OCI-LY3 (cell line): ENCODE measurements at regions not wholly inside any gene's neighbourhood (a gene's known extent, or its start where the extent isn't known, plus 50 kb on each side); places are given as distances from the start of the nearest gene placed in this dataset.

ENCODE experiments used
- H2AFZ ChIP-seq: fragments of 200-600, 300-600 bp; shearing (Covaris generic); 2 replicates; pipeline ENCODE4 v1.6.0; 2014; ENCODE audit warnings: antibody characterized with exemption, low read depth, low read length
- H3K27ac ChIP-seq: fragments of 200-600, 300-600 bp; sonication (generic); 2 replicates; pipeline ENCODE4 v1.5.1; 2014; ENCODE audit warnings: mild to moderate bottlenecking, low read length, moderate library complexity, mixed read lengths
- H3K27me3 ChIP-seq: fragments of 200-600, 300-600 bp; sonication (generic); 2 replicates; pipeline ENCODE4 v1.6.1; 2014; ENCODE audit warnings: low read depth, low read length, mixed read lengths
- H3K36me3 ChIP-seq: fragments of 200-600, 300-600 bp; sonication (generic); replicated peaks from 2 replicates; pipeline ENCODE3; 2014; ENCODE audit warnings: low read depth, low read length, mixed read lengths
- H3K4me1 ChIP-seq: fragments of 300-600, 200-600 bp; sonication (generic); 2 replicates; pipeline ENCODE4 v1.6.1; 2014; ENCODE audit warnings: low read length, mixed read lengths
- H3K4me2 ChIP-seq: fragments of 200-600, 300-600 bp; sonication (generic); 2 replicates; pipeline ENCODE4 v1.6.1; 2014; ENCODE audit warnings: low read length, mixed read lengths
- H3K4me3 ChIP-seq: fragments of 300-600, 200-600 bp; sonication (generic); 2 replicates; pipeline ENCODE4 v1.5.1; 2014; ENCODE audit warnings: antibody characterized with exemption, mild to moderate bottlenecking, low read length, moderate library complexity
- H3K79me2 ChIP-seq: fragments of 300-600, 200-600 bp; shearing (Covaris generic); 2 replicates; pipeline ENCODE4 v1.6.1; 2014; ENCODE audit warnings: mild to moderate bottlenecking, low read length, mixed read lengths
- H3K9ac ChIP-seq: fragments of 300-600, 200-600 bp; shearing (Covaris generic); 2 replicates; pipeline ENCODE4 v1.6.0; 2014; ENCODE audit warnings: mild to moderate bottlenecking, low read length, moderate library complexity
- H3K9me3 ChIP-seq: fragments of 200-600, 300-600 bp; shearing (Covaris generic); 2 replicates; pipeline ENCODE4 v1.6.1; 2014; ENCODE audit warnings: low read length, mixed read lengths; ENCODE audit not compliant: insufficient read depth
- H4K20me1 ChIP-seq: fragments of 200-600, 300-600 bp; sonication (generic); 2 replicates; pipeline ENCODE4 v1.6.1; 2016; ENCODE audit warnings: low read length, mixed read lengths; ENCODE audit not compliant: insufficient read depth
- EZH2phosphoT487 ChIP-seq: fragments of 200-600 bp; shearing (Covaris generic); IDR thresholded peaks from 2 replicates; pipeline ENCODE4 v1.6.1; 2018; ENCODE audit warnings: antibody characterized with exemption, mixed run types, low read depth
- TF ChIP-seq, protein P1 (sequence below): fragments of 200-600, 300-600 bp; sonication (generic); IDR thresholded peaks from 2 replicates; pipeline ENCODE4 v1.5.1; 2014; ENCODE audit warnings: antibody characterized with exemption, low read length, low read depth

- no peaks in the 10 kb centered on the region for H3K79me2 ChIP-seq
- no peak overlapping the region for H3K9ac ChIP-seq
- no peak overlapping the region for H2AFZ ChIP-seq
- H4K20me1 ChIP-seq, result no peaks in the 10 kb centered on the region
- no peak overlapping the region for H3K27ac ChIP-seq
- no peaks in the 10 kb centered on the region for H3K36me3 ChIP-seq
- H3K4me1 ChIP-seq, result peaks cover 9% of the 10 kb centered on the region
- no peaks in the 10 kb centered on the region for H3K27me3 ChIP-seq
- TF ChIP-seq, protein P1, sequence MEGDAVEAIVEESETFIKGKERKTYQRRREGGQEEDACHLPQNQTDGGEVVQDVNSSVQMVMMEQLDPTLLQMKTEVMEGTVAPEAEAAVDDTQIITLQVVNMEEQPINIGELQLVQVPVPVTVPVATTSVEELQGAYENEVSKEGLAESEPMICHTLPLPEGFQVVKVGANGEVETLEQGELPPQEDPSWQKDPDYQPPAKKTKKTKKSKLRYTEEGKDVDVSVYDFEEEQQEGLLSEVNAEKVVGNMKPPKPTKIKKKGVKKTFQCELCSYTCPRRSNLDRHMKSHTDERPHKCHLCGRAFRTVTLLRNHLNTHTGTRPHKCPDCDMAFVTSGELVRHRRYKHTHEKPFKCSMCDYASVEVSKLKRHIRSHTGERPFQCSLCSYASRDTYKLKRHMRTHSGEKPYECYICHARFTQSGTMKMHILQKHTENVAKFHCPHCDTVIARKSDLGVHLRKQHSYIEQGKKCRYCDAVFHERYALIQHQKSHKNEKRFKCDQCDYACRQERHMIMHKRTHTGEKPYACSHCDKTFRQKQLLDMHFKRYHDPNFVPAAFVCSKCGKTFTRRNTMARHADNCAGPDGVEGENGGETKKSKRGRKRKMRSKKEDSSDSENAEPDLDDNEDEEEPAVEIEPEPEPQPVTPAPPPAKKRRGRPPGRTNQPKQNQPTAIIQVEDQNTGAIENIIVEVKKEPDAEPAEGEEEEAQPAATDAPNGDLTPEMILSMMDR, result no peak
- H3K4me2 ChIP-seq, result no peak overlapping the region
- no peak overlapping the region for H3K4me3 ChIP-seq
- H3K9me3 ChIP-seq, result no peaks in the 10 kb centered on the region
Observed at GRCh38 chr10:76729346-76729745, 908.3 kb downstream of the KCNMA1 start.

GRCh38 chr10:76727038-76727437, 910.6 kb downstream of the KCNMA1 start:
- H3K9ac ChIP-seq, result no peak overlapping the region
- H3K9me3 ChIP-seq, result no peaks in the 10 kb centered on the region
- no peaks in the 10 kb centered on the region for H3K36me3 ChIP-seq

GRCh38 chr10:76723844-76724243, 913.8 kb downstream of the KCNMA1 start:
- no peaks in the 10 kb centered on the region for H3K4me1 ChIP-seq
- H3K4me3 ChIP-seq, result no peak overlapping the region
- H3K9me3 ChIP-seq, result no peaks in the 10 kb centered on the region
- no peak overlapping the region for H3K27ac ChIP-seq
- H3K27me3 ChIP-seq, result no peaks in the 10 kb centered on the region
- no peak overlapping the region for H2AFZ ChIP-seq
- TF ChIP-seq EZH2phosphoT487, result no peak
- TF ChIP-seq, protein P1, result no peak
- H3K9ac ChIP-seq, result no peak overlapping the region
- H3K79me2 ChIP-seq, result no peaks in the 10 kb centered on the region
- H3K36me3 ChIP-seq, result no peaks in the 10 kb centered on the region
- H3K4me2 ChIP-seq, result no peak overlapping the region
- no peaks in the 10 kb centered on the region for H4K20me1 ChIP-seq

More at GRCh38 chr10:76727038-76727437, 910.6 kb downstream of the KCNMA1 start:
- Histone ChIP-seq H2AFZ (no peak overlapping the region), H3K27ac (no peak overlapping the region), H3K79me2 (no peaks in the 10 kb centered on the region), H4K20me1 (no peaks in the 10 kb centered on the region), H3K27me3 (no peaks in the 10 kb centered on the region), H3K4me3 (no peak overlapping the region), H3K4me1 (no peaks in the 10 kb centered on the region), H3K4me2 (no peak overlapping the region)
- no peak for TF ChIP-seq EZH2phosphoT487
- TF ChIP-seq, protein P1, result no peak

DNA sequence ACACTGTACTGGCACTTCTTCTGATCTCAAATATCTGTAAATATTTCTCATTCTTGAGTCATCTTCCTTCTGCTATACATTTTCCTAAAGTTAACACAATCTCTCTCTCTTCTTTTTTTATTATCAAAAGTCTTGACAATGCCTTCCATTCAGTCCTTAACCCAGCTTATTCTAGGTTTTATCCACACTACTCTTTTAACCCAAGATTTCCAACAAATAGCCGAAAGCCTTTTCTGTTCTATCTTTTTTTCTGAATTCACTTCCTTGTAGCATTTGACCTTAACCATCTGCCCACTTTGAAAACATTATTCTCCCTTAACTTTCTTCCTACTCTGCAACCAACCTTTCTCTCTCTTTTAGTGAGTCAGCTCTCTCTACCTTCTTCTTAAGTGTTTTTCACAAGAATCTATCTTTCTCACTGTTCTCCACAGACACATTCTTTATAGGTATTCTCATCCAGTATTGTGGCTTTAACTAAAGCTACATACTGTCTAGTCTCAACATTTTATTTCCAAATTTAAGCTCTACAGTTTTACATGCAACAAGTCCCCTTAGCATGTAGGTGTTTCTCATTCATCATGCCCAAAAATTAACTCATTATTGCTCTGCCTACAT, 915.6 kb downstream of the KCNMA1 start:
- Histone ChIP-seq H3K4me2 (no peak overlapping the region), H3K27ac (no peak overlapping the region), H4K20me1 (no peaks in the 10 kb centered on the region), H3K4me1 (no peaks in the 10 kb centered on the region), H3K9ac (no peak overlapping the region), H2AFZ (no peak overlapping the region), H3K9me3 (no peaks in the 10 kb centered on the region), H3K79me2 (no peaks in the 10 kb centered on the region), H3K36me3 (no peaks in the 10 kb centered on the region), H3K4me3 (no peak overlapping the region), H3K27me3 (no peaks in the 10 kb centered on the region)
- no peak for TF ChIP-seq EZH2phosphoT487
- TF ChIP-seq, protein P1, result no peak
